Activated CD4-positive, alpha-beta T cell treated with anti-CD3 and anti-CD28 coated beads, Interleukin-2, amount 50 U/mL, for 48 hours (primary cell): ENCODE measurements at regions not wholly inside any gene's neighbourhood (a gene's known extent, or its start where the extent isn't known, plus 50 kb on each side); places are given as distances from the start of the nearest gene placed in this dataset.
"Not testable (repeated sequence)": the region's sequence is repeated elsewhere in the genome, so short reads cannot be mapped to it uniquely, and the experiment has no call there.

Source experiments
- DNase-seq, 2 experiments: peaks; one replicate each; pipeline ENCODE4 v3.0.0-alpha.2; 2020

- DNase-seq: no peak
Observed at GRCh38 chr5:66354422-66354821, 210.3 kb downstream of the SREK1 start.

GRCh38 chr5:66356011-66356565 is 212.0 kb downstream of the SREK1 start:
- DNase-seq: no peak

DNA sequence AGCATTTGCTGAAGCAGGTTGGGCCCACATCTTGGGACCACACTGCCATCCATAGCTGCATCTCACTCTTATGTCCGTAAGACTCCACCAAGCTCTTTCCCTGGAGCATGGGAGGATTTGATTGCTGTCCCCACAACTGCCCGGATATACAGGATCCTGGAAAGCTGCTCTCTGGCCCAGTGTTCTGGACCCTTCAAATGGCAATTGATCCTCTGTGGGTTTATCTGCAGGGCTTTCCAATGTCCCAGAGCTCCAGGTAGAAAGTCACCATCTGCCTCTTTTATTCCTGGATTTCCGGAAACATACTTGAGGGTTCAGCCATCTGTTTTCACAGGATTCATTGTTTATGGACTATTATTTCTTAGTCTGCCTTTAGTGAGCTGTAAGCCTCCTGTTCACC is 214.6 kb downstream of the SREK1 start:
- no peak for DNase-seq

- DNase-seq: no peak
Observed at GRCh38 chr5:66361070-66361469, 217.0 kb downstream of the SREK1 start.

DNA sequence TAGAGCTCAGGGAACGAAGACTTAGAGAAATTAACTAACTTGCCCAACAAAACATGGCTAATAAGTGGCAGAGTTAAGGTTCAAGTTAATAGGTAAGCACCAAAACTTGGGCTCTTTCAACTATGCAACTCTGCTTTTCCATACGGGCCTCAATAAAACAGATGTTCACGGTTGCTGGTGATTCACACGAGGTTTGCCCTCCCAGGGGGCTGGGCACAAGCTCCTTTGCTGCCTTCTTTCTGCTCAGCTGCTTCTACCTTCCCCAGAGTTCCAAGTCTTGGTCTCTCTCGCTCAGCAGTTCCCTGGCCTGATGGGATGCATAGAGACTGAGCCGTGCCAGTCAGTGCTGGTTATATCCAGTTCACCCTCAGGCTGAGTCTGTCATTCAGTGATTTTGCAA is 217.9 kb downstream of the SREK1 start:
- DNase-seq: no peak

- no peak for DNase-seq
Observed at GRCh38 chr5:66362687-66363086, 218.6 kb downstream of the SREK1 start.

GRCh38 chr5:66363097-66363496 is 219.0 kb downstream of the SREK1 start:
- no peak for DNase-seq

DNA sequence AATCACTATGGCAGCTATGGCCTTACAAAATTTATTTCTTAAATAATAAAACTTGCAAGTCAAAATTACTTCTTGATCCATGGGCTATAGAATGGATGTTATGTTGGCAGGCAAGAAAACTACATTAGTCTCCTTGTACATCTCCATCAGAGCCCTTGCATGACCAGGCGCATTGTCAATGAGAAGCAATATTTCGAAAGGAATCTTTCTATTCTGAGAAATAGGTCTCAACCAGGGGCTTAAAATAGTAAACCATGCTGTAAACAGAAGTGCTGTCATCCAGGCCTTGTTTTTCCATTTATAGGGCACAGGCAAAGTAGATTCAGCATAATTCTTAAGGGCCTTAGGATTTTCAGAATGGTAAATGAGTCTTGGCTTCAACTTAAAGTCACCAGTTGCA is 220.1 kb downstream of the SREK1 start:
- no peak for DNase-seq

GRCh38 chr5:66365981-66366380 is 221.9 kb downstream of the SREK1 start:
- no peak for DNase-seq

- no peak for DNase-seq
Observed at GRCh38 chr5:66367814-66368541, 223.9 kb downstream of the SREK1 start.

- DNase-seq: no peak
Observed at GRCh38 chr5:66368811-66369210, 224.7 kb downstream of the SREK1 start.

DNA sequence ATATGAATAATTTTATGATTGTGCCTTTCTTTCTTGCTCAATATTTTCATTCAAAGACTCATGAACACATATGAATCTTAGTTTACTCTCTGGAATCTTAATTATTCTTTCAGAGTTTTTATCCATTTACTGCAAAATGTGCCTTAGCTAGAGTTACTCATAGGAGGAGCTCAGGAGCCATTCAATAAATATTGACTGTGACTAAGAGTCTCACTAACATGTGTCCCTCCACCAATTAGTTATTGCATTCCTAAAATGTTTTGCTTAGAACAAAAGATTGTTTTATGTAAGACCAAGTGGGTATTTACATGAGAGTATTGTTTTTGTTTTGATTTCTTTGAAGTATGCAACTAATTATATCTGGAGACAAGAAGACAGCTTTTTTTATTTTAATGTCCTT is 218.4 kb upstream of the MAST4 start:
- DNase-seq: no peak

DNA sequence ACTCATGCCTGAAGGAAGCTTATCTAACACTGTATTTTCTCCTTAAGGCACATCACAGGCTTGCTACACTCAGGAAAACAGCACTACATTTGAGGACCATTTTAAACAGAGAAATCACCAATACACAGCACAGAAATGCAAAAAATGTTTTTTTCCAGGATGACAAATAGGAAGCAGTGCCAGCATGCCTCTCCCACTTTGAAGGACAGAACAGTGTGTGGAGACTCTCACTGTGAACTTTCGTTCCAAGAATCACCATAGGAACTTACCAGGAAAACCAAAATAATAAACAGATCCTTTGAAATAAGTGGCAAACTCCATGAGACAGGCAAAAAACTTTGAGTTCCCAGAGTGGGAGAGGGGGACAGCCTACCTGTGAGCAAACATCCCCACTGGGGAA is 217.8 kb upstream of the MAST4 start:
- no peak for DNase-seq

GRCh38 chr5:66382152-66382551 is 214.0 kb upstream of the MAST4 start:
- DNase-seq: no peak

DNA sequence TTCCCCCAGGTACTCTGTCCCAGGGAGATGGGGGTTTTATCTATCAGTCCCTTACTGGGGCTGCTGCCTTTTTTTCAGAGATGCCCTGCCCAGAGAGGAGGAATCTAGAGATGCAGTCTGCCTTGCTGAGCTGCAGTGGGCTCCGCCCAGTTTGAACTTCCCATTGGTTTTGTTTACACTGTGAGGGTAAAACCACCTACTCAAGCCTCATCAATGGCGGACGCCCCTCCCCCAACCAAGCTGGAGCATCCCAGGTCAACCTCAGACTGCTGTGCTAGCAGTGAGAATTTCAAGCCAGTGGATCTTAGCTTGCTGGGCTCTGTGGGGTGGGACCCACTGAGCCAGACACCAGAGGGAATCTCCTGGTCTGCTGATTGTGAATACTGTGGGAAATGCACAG is 191.0 kb upstream of the MAST4 start:
- DNase-seq: not testable (repeated sequence)

DNA sequence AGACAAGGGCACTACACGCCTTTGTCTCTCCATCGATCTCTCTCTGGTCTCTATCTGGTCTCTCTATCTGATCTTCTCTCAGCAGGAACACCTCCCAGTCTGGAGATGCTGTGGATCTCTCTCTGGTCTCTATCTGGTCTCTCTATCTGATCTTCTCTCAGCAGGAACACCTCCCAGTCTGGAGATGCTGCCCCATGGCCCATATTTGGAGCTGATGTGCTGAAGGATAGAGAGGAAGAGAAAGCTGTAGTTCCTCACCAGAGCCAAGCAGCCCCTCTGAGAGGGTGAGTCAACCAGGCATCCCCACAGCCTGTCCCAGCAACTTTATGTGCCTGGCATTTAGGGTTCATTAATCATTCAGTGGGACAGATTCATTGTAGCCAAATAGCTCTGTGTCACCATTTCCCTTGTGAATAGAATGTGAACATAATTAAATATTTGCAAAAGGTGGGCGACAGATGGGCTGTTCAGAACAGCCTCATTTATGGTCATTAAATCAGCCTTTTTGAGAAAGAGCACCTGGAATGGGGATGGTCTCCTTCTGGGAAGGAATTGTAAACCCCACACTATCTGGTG is 189.3 kb upstream of the MAST4 start:
- no peak for DNase-seq

GRCh38 chr5:66407765-66408164 is 188.4 kb upstream of the MAST4 start:
- DNase-seq: no peak

DNA sequence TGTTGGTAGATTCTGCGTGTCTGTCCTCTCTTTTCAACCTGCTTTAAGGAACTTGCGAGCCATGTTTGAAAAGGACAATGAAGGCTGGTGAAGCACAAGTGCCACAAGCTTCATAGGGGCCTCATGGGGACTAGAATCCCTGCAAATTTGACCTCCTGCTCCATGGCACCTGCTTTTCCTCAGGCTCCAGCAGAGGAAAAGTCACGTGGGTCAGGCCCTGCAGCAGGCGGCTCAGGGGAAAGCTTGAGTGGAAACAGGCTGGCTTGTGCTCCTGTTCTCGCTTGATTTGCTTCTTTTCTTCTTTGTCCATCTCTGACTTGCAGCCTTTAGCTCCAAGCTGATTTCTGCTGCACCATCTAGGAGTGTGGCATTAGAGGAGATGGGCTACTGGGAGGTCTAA is 187.6 kb upstream of the MAST4 start:
- no peak for DNase-seq

GRCh38 chr5:66410122-66410521 is 186.1 kb upstream of the MAST4 start:
- DNase-seq: no peak

DNA sequence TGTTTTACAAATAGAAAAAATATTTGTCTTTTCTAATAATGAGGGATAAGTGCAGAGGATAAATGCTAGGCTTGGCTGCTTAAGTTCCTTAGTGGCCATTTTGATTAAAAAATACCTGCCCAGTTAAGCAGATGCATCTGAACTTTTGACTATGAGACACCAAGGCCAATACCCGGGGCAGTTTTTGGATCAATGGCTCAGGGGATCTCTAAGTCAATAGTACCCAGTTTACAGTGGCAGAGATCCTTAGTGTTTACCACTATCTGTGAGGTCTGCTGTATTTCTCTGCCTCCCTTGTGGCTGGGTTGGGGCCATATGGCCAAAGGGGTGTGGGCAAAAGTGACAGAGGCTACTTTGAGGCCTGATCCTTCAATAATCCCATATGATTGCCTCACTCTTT is 184.5 kb upstream of the MAST4 start:
- DNase-seq: no peak

GRCh38 chr5:66413931-66414330 is 182.3 kb upstream of the MAST4 start:
- no peak for DNase-seq

GRCh38 chr5:66415208-66415607 is 181.0 kb upstream of the MAST4 start:
- no peak for DNase-seq

DNA sequence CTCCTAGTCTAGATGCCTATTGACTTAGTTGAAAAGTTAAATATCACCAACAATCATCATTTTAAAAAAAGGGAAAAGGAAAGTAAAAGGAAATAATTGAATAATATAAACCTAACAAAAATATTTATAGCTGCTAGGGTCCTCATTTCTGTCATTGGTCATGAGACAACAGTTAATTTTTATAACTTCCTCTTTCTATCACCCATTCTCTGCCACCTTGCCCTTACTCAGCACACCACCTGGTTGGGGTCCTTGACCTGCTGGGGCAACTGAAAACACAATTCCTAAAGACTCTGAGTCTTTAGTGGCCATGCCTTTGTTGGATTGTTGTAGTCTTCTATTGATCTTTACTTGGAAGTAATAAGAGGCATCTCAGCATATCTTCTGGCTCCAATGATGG is 179.5 kb upstream of the MAST4 start:
- DNase-seq: no peak

DNA sequence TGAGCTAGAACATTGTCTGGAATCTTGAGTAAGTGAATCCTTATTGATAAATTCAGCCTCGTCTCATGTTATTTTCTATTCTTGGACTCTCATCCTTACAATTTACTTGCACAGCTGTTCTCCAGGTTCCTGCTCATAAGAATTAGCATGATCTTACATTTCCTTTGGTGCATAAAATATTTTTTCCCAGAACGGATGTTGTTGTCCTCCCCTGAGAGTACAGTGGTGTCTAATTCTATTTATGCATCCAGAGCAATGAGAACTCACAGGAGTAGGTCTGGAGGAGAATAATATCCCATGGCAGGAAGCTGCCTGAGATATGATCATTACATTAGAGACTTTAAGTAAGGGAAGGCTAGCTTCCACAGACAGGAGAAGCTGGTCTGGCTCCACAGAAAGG is 178.4 kb upstream of the MAST4 start:
- DNase-seq: no peak

DNA sequence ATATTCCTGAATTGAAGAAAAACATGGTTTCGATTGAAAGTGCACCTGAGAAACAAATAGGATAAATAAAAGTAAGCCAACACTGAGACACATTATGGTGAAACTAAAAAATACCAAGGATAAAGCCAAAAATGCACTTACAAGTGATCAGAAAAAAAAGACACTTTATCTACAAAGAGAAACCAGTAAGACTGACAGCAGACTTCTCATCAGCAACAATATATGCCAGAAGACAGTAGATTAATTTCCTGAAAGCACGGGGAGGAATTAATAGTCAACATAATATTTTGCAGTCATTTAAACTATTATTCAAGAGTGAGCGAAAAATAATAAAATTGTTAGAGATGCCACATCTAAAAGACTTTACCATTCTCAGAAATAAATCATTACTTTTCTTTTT is 172.7 kb upstream of the MAST4 start:
- DNase-seq: no peak
